GM12892 (cell line): ENCODE measurements at regions not wholly inside any gene's neighbourhood (a gene's known extent, or its start where the extent isn't known, plus 50 kb on each side); places are given as distances from the start of the nearest gene placed in this dataset.

ENCODE experiments used
- DNase-seq: peaks from one replicate; pipeline ENCODE4 v3.0.0; 2011; ENCODE audit not compliant: insufficient read length
- FAIRE-seq: peaks from 2 replicates; lab custom pipeline; 2011; peaks lifted over from hg19 to GRCh38; lab: Jason Lieb, UNC
- POLR2A ChIP-seq: IDR thresholded peaks from 2 replicates; pipeline ENCODE4 v1.6.1; 2011; ENCODE audit warnings: low read depth, low read length, control low read depth
- POLR2AphosphoS5 ChIP-seq: IDR thresholded peaks from 2 replicates; pipeline ENCODE4 v1.6.1; 2011; ENCODE audit warnings: low read depth, low read length, control low read depth
- TAF1 ChIP-seq: IDR thresholded peaks from 2 replicates; pipeline ENCODE4 v1.6.1; 2011; ENCODE audit warnings: low read depth, mild to moderate bottlenecking, control low read depth, low read length, borderline replicate concordance

- DNase-seq (no peak), FAIRE-seq (no peak)
- TF ChIP-seq TAF1 (no peak), POLR2A (no peak), POLR2AphosphoS5 (no peak)
Observed at GRCh38 chrX:134747006-134747405, 50.0 kb downstream of the PABIR2 start.

DNA sequence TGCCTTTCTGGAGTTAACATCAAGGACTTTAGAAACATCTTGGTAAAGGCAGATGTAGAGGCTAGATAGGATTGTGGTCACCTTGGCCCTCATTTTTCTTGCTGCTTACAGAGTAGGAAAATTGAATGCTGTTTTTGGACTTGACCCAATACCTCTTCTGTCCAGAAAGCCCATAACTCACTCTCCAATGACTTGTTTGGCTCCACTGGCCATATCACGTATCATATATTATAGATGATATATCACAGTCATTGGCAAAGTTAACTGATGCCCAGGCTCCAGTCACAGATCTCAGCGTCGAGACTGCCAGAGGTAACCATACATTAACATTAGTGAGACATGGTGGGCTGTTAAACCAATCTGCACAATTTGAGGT lies 50.6 kb downstream of the PABIR2 start:
- TF ChIP-seq POLR2AphosphoS5 (no peak), TAF1 (no peak), POLR2A (no peak)
- DNase-seq: no peak
- peak; percentile 14 for FAIRE-seq

- FAIRE-seq (no peak), DNase-seq (no peak)
- TF ChIP-seq POLR2AphosphoS5 (no peak), TAF1 (no peak), POLR2A (no peak)
Observed at GRCh38 chrX:134745636-134746409, 51.2 kb downstream of the PABIR2 start.

DNA sequence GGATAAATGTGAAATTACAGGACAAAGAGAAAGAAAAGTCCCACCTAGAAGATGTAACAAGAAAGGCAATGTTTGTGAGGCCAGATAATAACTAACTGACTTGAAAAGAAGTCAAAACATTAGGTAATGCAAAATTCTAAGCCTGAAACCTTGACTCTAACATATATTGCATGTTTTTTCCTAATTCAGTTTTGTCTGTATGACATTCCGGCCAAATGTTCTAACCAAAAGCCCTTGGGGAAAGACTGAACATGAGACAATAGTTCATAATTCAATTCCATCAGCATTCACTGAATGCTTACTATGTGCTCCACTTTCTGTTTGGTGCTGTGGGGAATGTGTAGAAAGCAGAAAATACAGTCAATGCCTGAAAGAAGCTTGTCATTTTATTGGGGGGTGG lies 53.9 kb downstream of the PABIR2 start:
- DNase-seq (no peak), FAIRE-seq (no peak)
- no peak for TF ChIP-seq POLR2A
- no peak for TF ChIP-seq TAF1
- TF ChIP-seq POLR2AphosphoS5: no peak

GRCh38 chrX:134742573-134742972 lies 54.4 kb downstream of the PABIR2 start:
- no peak for DNase-seq
- TF ChIP-seq POLR2A: no peak
- TF ChIP-seq TAF1: no peak
- no peak for TF ChIP-seq POLR2AphosphoS5
- FAIRE-seq: no peak

- FAIRE-seq: no peak
- no peak for DNase-seq
- TF ChIP-seq POLR2A (no peak), POLR2AphosphoS5 (no peak), TAF1 (no peak)
Observed at GRCh38 chrX:134741746-134742145, 55.3 kb downstream of the PABIR2 start.

DNA sequence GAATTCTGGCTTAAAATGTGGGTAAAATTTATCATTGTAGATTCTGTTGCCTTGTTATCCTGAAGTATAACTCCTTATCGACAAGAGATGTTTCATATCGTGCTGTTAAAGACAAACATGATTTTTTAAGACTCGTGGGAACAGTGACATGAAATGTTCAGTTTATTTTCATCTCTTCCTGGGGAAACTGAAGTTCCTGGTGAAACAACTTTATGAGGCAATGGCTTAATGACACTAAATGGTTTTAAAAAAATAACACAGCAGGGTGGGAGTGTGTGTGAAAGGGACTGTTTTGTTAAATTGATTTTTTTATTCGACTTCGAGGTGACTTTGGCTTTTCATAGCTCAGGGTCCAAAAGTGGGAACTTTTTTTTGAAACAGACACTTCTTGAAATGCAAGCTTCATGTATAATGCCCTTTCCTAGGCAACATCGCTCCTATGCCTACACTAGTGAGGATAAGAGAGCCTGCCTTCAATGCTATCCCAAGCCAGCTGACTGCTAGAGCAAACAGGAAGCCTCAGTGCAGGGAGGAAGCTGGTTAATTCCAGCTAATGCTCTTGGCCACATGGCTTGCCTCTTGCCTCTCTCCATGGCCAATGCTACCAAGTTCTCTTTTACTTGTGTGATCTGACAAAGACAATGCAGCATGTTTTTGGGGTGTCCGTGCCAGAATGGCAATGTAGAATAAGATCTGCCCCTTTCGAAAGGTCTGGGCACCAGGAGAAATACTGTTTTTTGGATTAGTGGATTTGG lies 57.8 kb downstream of the PABIR2 start:
- FAIRE-seq: no peak

DNA sequence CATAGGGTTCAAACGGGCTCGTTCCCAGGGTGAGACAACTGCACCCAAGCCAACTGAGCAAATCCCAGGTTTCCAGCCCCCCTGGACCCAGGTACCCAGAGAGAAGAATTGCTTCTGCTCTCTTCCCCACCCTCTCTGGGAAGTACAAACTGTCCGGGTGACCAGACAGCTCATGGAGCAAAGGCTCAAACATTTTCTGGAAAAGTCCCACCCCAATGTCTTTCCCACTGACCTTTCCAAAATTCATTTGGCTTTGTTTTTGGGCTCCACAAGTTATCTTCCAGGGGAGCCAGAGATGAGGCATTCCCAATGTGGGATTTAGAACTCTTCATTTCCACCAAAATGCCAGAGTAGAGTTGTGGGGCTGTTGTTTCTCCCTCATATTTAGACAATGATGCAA lies 58.6 kb downstream of the PABIR2 start:
- no peak for DNase-seq
- FAIRE-seq: no peak
- TF ChIP-seq POLR2AphosphoS5 (no peak), POLR2A (no peak), TAF1 (no peak)

More for the DNA sequence above, 57.8 kb downstream of the PABIR2 start:
- no peak for TF ChIP-seq POLR2AphosphoS5
- no peak for DNase-seq

DNA sequence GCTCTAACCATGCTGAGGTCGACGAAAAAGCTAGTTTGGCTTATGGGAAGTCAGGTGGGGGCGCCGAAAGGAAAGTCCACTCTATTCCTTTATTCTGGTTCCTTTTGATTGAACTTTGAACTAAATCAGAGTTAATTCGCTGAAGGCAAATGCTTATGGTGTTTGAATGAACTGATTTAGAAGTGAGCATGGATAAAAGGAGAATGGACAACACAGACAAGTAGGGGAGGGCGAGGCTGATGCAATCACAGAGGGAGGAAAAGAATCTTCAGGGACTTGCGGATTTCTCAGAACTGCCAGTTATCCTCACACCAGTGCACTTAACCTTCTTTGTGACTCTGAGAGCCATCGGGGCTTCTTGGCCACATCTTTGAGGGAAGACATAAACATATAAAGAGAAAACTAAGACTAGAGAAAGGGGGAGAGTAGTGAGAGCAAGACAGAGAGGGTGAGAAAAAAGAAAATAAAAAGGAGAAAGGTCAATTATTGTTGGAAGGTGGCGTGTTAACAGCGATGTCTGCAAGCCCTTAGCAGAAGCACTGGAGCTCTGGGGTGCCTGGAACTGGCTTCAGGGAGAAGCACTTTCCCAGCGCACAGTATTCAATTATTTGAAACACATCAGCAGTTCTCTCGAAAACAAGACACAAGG lies 59.2 kb downstream of the PABIR2 start:
- peak; percentile 17 for FAIRE-seq
- no peak for DNase-seq
- no peak for TF ChIP-seq TAF1
- TF ChIP-seq POLR2AphosphoS5: no peak
- no peak for TF ChIP-seq POLR2A

GRCh38 chrX:134737061-134737460 lies 59.9 kb downstream of the PABIR2 start:
- DNase-seq (no peak), FAIRE-seq (no peak)
- TF ChIP-seq TAF1: no peak
- TF ChIP-seq POLR2AphosphoS5: no peak
- no peak for TF ChIP-seq POLR2A

DNA sequence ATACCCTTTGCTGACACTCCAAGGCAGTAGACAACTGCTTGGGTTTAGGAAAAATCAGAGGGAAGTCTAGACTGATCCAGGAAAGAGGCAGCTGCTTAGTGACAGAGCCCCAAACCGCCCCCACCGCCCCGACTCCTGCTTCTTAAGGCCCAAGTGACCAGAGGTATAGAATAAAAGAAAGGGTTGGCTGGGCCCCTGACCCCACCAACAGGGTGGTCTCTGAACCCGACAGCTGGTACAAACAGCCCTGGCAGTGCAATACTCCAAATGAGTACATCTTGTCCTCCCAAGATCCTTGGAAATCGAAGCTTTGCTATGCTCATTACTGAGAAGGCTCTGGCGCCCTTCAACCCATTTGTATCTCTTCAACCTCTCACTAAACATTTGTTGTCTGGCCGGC lies 60.6 kb downstream of the PABIR2 start:
- DNase-seq: no peak
- no peak for TF ChIP-seq POLR2AphosphoS5
- no peak for TF ChIP-seq TAF1
- TF ChIP-seq POLR2A: no peak
- FAIRE-seq: no peak

DNA sequence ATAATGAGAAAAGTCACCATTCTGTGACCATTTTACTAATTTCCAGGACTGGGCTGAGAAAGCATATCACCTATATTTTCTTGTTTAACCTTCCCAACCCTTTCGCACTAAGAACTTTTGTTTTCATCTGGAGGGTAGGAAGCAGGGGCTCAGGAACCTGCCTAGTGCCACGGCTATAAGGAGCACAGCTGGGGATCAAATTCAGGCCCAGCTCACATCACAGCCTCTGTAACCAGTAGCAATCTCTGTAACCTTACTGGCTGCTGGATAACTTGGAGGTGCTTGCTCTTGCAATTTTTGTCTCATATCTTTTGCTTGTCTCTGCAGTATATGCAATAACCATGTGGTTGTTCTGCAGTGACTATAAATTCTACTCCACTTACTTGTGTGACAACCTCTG lies 62.0 kb downstream of the PABIR2 start:
- TF ChIP-seq TAF1 (no peak), POLR2AphosphoS5 (no peak), POLR2A (no peak)
- DNase-seq (no peak), FAIRE-seq (no peak)

GRCh38 chrX:134734466-134734952 lies 62.5 kb downstream of the PABIR2 start:
- FAIRE-seq: no peak
- TF ChIP-seq POLR2AphosphoS5: no peak
- TF ChIP-seq TAF1: no peak
- TF ChIP-seq POLR2A: no peak

More at GRCh38 chrX:134734466-134734952, 62.5 kb downstream of the PABIR2 start:
- no peak for DNase-seq
